ELF-1 (cell line): ENCODE measurements at regions not wholly inside any gene's neighbourhood (a gene's known extent, or its start where the extent isn't known, plus 50 kb on each side); places are given as distances from the start of the nearest gene placed in this dataset.

ENCODE experiments used
- DNase-seq: peaks from one replicate; pipeline ENCODE4 v3.0.0-alpha.2; 2016; ENCODE audit warnings: low read depth, low spot score

DNA sequence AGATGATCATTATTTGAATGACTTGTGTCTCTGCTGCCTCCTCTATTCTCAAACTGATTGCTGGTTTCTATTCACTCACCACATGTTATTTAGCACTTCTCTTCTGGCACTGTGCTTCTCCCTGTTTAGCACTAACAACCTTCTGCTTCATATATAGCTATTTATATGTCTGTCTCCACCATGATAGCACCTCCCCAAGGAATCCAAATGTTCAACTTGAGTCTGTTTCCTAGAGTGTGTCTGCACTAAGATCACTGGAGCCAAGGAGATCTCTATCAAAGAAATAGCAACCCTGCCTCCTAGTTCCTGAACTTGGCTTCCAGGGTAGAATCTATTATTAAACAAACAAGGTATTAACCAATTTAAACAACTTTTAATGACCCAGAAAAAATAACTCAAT is 104.5 kb downstream of the CYP26A1 start:
- no peak for DNase-seq

- peak; percentile 43 for DNase-seq
Observed at GRCh38 chr10:93180482-93180931, 106.8 kb downstream of the CYP26A1 start.

DNA sequence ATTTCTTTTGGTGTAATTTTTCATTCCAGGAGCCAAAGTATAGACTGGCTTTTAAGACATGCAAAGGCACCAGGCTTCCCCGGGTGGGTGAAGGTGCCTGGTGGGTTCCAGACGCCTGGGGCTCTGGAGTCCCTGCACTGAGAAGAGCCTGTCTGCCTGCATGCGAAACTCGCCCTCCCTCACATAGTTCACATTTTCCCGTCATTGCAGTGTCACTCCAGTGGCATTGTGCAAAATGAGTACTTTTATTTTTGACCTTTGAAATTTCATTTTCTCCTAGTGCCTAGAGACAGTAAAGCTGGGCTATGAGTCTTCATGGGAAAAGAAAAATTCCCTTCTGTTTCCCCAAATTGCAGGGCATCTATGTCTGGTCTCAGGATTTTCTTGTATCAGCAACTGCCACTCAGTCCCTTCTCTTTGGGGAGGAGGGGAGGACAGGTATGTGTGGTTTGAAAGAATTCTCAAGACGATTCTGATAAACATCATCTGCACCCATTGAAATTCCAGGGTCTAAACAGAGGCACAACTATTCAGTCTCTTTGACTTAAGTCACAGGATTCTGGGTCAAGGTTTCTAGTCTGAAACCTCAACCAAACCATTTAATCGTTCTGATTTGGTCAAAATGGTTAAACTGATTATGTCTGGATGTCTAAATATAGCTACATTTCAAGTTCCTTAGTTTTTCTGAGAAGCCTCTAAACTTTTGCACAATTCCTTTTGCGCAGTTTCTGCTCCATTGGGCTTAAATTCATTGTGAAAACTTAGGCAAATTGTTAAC is 107.8 kb downstream of the CYP26A1 start:
- DNase-seq = peak; percentile 62

DNA sequence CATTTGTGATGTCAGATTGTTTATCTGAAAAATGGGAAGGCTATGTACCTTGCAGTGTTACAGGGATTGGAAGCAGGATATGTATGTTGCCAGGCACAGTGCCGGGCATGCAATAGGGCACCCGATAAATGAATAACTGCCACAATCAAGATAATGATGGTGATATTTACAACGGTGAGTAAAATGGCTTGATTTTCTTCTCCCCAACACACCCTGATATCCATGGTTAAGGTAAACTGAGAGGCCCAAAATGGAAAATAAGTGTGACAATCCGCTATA is 108.3 kb downstream of the CYP26A1 start:
- no peak for DNase-seq

- no peak for DNase-seq
Observed at GRCh38 chr10:93182790-93183189, 109.1 kb downstream of the CYP26A1 start.

DNA sequence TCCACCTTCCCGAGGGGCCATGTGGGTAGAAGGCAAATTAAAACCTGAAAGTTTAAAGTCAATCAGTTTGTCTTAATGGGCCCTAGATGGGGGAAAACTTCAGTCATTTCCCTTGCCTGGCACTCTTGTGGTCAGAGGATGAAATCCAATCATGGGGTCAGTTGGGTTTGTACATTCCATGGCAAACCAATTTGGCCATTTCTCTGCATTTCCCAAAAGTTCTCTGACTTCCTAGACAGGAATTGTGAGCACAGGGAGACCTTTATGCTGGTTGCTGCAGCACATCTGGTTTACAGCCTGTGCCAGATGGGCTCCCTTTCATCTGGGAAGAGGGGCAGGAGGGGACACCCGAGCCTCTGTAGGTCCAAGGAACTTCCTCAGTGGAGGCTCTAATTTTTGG is 113.0 kb downstream of the CYP26A1 start:
- no peak for DNase-seq

DNA sequence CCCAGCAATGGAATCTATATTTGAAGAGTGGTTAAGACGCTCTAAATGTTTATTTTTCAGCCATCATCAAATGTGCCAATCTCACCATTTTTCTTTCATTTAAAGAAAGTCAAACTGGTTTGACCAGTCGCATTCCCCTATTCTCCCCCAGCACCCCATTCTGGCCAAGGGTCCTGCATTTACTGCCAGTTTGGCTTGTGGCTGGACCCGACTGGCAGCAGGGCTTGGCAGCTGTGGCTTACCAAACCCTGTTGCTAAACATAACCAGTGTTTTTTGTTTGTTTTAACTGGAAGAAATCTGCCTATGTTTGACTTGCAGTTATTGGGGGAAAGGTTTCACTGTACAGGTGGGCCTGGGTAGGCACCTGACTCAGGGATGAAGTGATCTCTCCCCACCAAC is 116.3 kb downstream of the CYP26A1 start:
- DNase-seq = no peak

DNA sequence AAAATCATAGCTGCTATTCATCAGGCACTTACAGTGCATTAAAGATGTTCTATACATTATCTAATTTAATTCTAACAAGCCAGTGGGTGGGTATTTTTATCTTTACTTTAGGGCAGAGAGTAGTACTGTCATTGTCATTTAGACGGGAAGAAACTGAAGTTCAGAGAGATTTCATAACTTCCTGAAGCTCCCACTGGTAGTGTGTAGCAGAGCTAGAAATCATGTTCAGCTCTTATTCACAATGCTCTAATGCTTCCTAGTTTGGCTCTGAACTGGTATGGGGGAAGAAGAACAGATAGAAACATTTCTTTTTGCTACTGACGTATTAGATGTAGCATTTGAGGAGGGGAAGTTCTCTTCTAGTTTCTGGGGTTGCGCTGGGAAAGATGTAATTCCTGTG is 116.7 kb downstream of the CYP26A1 start:
- DNase-seq = no peak

- DNase-seq = no peak
Observed at GRCh38 chr10:93193906-93194305, 120.2 kb downstream of the CYP26A1 start.

DNA sequence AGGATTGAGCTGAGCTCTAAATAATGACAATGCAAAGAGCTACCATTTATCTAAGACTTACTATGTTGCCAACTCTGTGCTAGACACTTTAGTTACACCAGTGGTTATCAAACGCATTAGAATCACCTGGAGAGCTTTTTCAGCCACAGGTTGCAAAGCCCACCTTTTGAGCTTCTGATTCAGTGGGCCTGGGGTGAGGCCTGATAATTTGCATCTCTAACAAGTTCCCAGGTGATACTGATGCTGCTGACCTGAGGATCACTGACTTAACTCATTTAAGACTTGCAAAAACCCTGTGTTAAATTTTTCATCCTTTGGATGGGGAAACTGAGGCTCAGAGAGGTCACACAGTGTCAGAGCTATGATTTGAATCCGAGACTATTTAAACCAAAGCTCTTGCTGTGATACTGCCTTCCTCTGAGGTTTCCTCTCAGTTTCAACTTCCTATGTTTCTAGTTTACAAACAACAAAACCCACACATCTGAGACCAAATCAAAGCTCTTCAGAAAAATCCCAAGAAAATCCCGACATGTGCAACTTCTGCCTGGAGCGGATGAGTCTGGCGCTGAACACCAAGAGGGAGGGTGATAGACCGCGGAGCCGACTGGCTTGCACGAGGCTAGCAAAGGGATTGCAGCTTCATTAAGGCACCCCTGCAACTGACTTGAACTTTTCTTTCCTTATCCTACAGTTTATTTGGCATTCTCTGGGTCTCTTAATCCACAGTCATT is 124.9 kb downstream of the CYP26A1 start:
- no peak for DNase-seq

GRCh38 chr10:93199191-93199751 is 125.6 kb downstream of the CYP26A1 start:
- no peak for DNase-seq

GRCh38 chr10:93204494-93205485 is 131.1 kb downstream of the CYP26A1 start:
- no peak for DNase-seq

DNA sequence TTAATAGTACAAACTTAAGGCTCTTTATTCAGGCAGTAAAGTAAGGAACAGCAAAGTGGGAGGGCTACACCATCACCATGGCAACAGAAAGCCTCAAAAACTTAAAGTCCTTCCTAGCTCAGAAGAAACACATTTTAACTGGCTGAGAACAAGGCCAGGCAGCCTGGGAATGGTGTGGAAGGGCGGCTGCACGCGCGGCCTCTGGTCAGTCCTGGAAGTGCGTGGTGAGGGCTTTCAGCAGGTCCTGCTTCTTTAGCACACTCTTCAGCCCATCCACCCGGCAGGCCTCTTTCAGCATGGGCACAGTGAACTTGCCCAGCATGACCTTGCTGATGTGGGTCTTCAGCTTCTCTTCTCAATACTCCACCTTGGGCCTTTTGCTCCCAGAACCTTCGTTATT is 133.0 kb downstream of the CYP26A1 start:
- DNase-seq = peak; percentile 68

GRCh38 chr10:93208717-93209464 is 135.2 kb downstream of the CYP26A1 start:
- DNase-seq = no peak

DNA sequence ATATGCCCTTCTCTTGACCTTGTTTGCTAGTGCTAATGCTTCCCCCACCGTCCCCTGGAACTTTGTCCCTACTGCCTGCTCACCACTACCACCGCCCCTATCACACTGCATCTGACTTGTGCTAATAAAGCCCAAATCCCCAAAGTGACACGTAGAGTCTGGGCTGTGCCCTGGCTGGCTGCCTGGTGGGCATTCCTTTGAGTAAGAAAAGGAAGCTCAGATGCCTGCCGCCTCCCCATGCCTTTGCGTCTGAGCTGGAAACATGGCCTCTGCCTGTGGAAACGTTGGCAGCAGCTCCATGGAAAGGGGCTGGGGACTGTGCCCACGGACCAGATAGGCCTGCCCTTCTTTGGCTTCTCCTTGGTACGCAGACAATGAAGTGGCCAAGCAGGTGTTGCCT is 138.3 kb downstream of the CYP26A1 start:
- DNase-seq = no peak

DNA sequence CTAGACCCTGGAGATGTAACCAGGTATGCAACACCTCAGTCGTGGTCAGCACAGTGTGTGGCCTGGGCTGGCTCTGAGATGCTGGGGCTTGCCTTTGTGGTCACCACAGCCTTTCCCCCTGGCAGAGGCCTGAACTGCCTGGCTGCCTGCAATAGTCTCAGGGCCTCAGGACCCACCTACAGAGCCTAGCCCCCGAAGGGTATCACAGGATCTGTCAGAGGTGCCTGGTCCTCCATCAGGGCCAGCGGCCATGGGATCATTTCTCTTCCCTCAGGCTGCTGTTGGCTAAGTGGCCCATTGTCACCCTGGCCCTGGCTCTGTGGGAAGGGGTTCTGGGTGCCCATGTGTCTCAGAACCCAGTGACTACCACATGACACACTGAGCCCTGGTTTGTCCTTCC is 141.6 kb downstream of the CYP26A1 start:
- DNase-seq = no peak

DNA sequence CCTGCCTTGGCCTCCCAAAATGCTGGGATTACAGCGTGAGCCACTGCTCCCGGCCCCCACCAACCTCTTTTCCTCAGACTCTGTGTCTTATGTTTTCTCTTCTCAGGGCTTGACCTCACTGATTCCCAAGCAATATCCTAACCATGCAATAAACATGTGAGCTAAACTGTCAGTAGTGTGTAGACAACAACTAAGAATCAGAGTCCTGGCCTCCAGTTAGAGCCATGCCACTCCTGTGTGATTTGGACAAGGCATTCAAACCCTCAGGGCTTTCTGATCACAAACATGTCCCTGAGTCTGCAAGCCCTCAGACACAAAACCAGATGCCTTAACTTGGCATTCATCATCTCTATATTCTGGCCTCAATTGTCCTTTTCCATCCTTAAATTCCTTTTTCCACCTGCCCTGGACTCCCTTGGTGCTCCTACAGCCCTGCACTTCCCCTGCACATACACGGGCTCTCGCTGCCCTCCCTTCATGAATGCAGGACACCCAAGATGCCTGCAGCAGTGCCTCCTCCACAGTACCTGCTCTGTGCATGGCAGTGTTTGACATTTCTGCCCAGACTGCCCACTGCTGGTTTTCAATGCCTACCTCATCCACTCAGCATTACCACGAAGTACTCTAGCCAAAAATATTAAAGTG is 142.8 kb downstream of the CYP26A1 start:
- no peak for DNase-seq

DNA sequence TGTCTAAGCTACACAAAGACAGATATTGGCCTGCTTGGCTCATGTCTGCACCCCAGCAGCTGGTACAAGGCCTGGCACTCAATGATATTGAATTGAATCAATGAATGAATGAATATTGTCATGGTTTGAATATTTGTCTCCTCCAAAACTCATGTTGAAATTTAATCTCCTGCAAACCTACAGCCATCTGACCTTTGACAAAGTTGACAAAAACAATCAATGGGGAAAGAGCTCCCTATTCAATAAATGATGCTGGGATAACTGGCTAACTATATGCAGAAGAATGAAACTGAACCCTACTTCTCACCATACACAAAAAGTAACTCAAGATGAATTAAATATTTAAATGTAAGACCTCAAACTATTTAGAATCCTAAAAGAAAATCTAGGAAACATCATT is 144.7 kb downstream of the CYP26A1 start:
- no peak for DNase-seq

- DNase-seq = no peak
Observed at GRCh38 chr10:93219347-93219746, 145.7 kb downstream of the CYP26A1 start.

- peak; percentile 38 for DNase-seq
Observed at GRCh38 chr10:93220296-93221170, 146.8 kb downstream of the CYP26A1 start.
